NCI-H460 (cell line): ENCODE measurements at regions not wholly inside any gene's neighbourhood (a gene's known extent, or its start where the extent isn't known, plus 50 kb on each side); places are given as distances from the start of the nearest gene placed in this dataset.
"Not testable (repeated sequence)": the region's sequence is repeated elsewhere in the genome, so short reads cannot be mapped to it uniquely, and the experiment has no call there.

Source experiments
- DNase-seq: peaks from one replicate; pipeline ENCODE4 v3.0.0-alpha.2; 2016; ENCODE audit warnings: low read depth; ENCODE audit errors: extremely low read depth

- DNase-seq = no peak
Observed at GRCh38 chr13:61898207-61898606, 482.6 kb upstream of the PCDH20 start.

GRCh38 chr13:61891401-61891800 is 475.8 kb upstream of the PCDH20 start:
- no peak for DNase-seq

GRCh38 chr13:61884830-61885229 is 469.2 kb upstream of the PCDH20 start:
- no peak for DNase-seq

GRCh38 chr13:61880578-61881283 is 465.1 kb upstream of the PCDH20 start:
- peak; percentile 7 for DNase-seq

GRCh38 chr13:61878565-61878964 is 462.9 kb upstream of the PCDH20 start:
- not testable (repeated sequence) for DNase-seq

GRCh38 chr13:61874970-61875579 is 459.4 kb upstream of the PCDH20 start:
- DNase-seq = no peak

GRCh38 chr13:61873717-61874116 is 458.1 kb upstream of the PCDH20 start:
- no peak for DNase-seq

GRCh38 chr13:61857198-61857597 is 441.5 kb upstream of the PCDH20 start:
- no peak for DNase-seq

GRCh38 chr13:61852116-61852619 is 436.5 kb upstream of the PCDH20 start:
- DNase-seq = no peak

GRCh38 chr13:61850794-61851193 is 435.1 kb upstream of the PCDH20 start:
- DNase-seq = no peak

- no peak for DNase-seq
Observed at GRCh38 chr13:61838568-61838967, 422.9 kb upstream of the PCDH20 start.

- no peak for DNase-seq
Observed at GRCh38 chr13:61833228-61833627, 417.6 kb upstream of the PCDH20 start.

- DNase-seq = no peak
Observed at GRCh38 chr13:61831026-61831425, 415.4 kb upstream of the PCDH20 start.

GRCh38 chr13:61830475-61830874 is 414.8 kb upstream of the PCDH20 start:
- no peak for DNase-seq

- no peak for DNase-seq
Observed at GRCh38 chr13:61824168-61824567, 408.5 kb upstream of the PCDH20 start.

GRCh38 chr13:61812286-61812685 is 396.6 kb upstream of the PCDH20 start:
- no peak for DNase-seq

GRCh38 chr13:61810065-61810464 is 394.4 kb upstream of the PCDH20 start:
- no peak for DNase-seq

GRCh38 chr13:61797397-61797796 is 381.7 kb upstream of the PCDH20 start:
- no peak for DNase-seq

GRCh38 chr13:61795580-61795979 is 379.9 kb upstream of the PCDH20 start:
- no peak for DNase-seq

- no peak for DNase-seq
Observed at GRCh38 chr13:61779456-61779855, 363.8 kb upstream of the PCDH20 start.

- no peak for DNase-seq
Observed at GRCh38 chr13:61778531-61778930, 362.9 kb upstream of the PCDH20 start.

GRCh38 chr13:61777899-61778298 is 362.2 kb upstream of the PCDH20 start:
- DNase-seq = no peak
